OCI-LY3 (cell line): ENCODE measurements at regions not wholly inside any gene's neighbourhood (a gene's known extent, or its start where the extent isn't known, plus 50 kb on each side); places are given as distances from the start of the nearest gene placed in this dataset.

Experiments used
- EZH2phosphoT487 ChIP-seq: fragments of 200-600 bp; shearing (Covaris generic); IDR thresholded peaks from 2 replicates; pipeline ENCODE4 v1.6.1; 2018; ENCODE audit warnings: antibody characterized with exemption, mixed run types, low read depth
- TF ChIP-seq, protein P1 (sequence below): fragments of 200-600, 300-600 bp; sonication (generic); IDR thresholded peaks from 2 replicates; pipeline ENCODE4 v1.5.1; 2014; ENCODE audit warnings: antibody characterized with exemption, low read length, low read depth

DNA sequence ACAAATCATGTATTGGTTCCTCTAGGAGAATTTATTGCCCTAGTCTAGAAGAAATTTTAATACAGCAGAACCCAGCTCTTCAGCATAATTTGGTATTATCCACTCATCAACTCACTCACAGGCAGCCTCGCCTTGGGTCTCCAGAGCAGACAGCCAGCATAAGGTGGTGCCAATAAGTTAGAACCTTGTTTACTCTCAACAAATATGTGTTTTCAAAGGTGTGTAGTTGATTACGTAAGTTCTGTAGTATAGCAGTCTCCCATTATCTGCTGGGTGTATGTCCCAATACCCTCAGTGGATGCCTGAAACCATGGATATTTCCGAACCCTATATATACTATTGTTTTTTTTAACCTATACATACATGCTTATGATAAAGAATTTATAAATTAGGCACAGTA is 522.5 kb upstream of the LRRN3 start:
- TF ChIP-seq, protein P1, sequence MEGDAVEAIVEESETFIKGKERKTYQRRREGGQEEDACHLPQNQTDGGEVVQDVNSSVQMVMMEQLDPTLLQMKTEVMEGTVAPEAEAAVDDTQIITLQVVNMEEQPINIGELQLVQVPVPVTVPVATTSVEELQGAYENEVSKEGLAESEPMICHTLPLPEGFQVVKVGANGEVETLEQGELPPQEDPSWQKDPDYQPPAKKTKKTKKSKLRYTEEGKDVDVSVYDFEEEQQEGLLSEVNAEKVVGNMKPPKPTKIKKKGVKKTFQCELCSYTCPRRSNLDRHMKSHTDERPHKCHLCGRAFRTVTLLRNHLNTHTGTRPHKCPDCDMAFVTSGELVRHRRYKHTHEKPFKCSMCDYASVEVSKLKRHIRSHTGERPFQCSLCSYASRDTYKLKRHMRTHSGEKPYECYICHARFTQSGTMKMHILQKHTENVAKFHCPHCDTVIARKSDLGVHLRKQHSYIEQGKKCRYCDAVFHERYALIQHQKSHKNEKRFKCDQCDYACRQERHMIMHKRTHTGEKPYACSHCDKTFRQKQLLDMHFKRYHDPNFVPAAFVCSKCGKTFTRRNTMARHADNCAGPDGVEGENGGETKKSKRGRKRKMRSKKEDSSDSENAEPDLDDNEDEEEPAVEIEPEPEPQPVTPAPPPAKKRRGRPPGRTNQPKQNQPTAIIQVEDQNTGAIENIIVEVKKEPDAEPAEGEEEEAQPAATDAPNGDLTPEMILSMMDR: no peak
- TF ChIP-seq EZH2phosphoT487: no peak
